Activated naive CD8-positive, alpha-beta T cell treated with anti-CD3 and anti-CD28 coated beads, Interleukin-2, amount 10 ng/mL, durations not matched to agents 7 days and 5 days (primary cell): ENCODE measurements at regions not wholly inside any gene's neighbourhood (a gene's known extent, or its start where the extent isn't known, plus 50 kb on each side); places are given as distances from the start of the nearest gene placed in this dataset.

Experiments
- ATAC-seq: fragments of 150-1000 bp; cut with Tn5 transposase; one replicate; pipeline ENCODE4 v1.10.0; 2021; ENCODE audit warnings: low read depth, moderate library complexity
- POLR2A ChIA-PET: fragments of 350-600 bp; sonication (Branson Sonifier 250); formaldehyde crosslinking; loops from one replicate; lab custom pipeline; 2021; ENCODE audit warnings: antibody characterized with exemption; lab: Charles Lee
- DNase-seq: peaks from one replicate; pipeline ENCODE4 v3.0.0; 2021
- H3K27ac Mint-ChIP-seq: one replicate; pipeline ENCODE4 v1.8.0; 2022; ENCODE audit warnings: mild to moderate bottlenecking, mixed read lengths
- H3K27me3 Mint-ChIP-seq: one replicate; pipeline ENCODE4 v1.8.0; 2022; ENCODE audit warnings: mild to moderate bottlenecking, moderate library complexity, mixed read lengths
- H3K36me3 Mint-ChIP-seq: one replicate; pipeline ENCODE4 v1.8.0; 2021; ENCODE audit warnings: mild to moderate bottlenecking, mixed read lengths
- H3K4me1 Mint-ChIP-seq: one replicate; pipeline ENCODE4 v1.8.0; 2021; ENCODE audit warnings: mixed read lengths
- H3K4me3 Mint-ChIP-seq: one replicate; pipeline ENCODE4 v1.8.0; 2022; ENCODE audit warnings: mild to moderate bottlenecking, moderate library complexity, mixed read lengths
- H3K9me3 Mint-ChIP-seq: one replicate; pipeline ENCODE4 v1.8.0; 2021; ENCODE audit warnings: mixed read lengths

DNA sequence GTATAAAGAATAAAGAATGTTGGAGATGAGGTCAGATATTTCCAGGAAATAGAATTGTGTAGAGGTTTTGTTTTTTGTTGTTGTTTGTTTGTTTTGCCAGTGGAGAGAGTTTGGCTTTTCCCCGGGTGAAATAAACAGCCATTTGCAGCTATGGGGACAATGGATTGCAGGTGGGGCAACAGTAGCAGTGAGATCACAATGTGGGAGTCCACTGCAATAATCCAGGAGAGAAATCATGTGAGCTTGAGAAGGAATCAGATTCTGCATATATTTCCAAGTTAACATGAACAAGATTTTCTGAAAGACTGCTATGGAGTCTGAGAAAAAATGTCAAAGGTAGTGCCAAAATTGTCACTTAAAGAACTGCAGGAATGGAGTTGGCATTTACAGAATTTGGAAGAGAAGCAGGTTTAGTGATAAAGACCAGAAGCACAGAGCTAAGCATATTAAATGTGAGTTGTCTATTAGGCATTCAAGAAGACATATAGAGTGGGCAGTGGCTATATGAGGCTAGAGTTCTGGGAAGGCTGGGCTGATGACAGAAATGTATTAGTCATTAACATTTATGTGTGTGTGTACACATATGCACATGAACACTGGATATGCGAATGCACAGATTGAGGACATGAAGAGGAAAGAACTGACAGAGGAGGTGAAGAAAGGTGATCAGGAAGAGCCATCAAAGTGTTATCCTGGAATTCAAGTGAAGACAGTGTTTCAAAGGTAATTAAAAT lies 729.6 kb upstream of the PTBP2 start:
- H3K4me3 Mint-ChIP-seq = no peak overlapping the region

GRCh38 chr1:95994643-95995042 lies 726.9 kb upstream of the PTBP2 start:
- peaks cover 2% of the 10 kb centered on the region for H3K9me3 Mint-ChIP-seq
- no peak for DNase-seq
- no peaks in the 10 kb centered on the region for H3K36me3 Mint-ChIP-seq
- POLR2A ChIA-PET = no interaction called here
- no peak overlapping the region for H3K27ac Mint-ChIP-seq
- no peaks in the 10 kb centered on the region for H3K27me3 Mint-ChIP-seq
- H3K4me1 Mint-ChIP-seq = no peaks in the 10 kb centered on the region
- no peak overlapping the region for H3K4me3 Mint-ChIP-seq
- ATAC-seq = no peak

More for the DNA sequence above, 729.6 kb upstream of the PTBP2 start:
- ATAC-seq (no peak), DNase-seq (no peak)
- no peaks in the 10 kb centered on the region for H3K36me3 Mint-ChIP-seq
- peaks cover 2% of the 10 kb centered on the region for H3K9me3 Mint-ChIP-seq
- no peaks in the 10 kb centered on the region for H3K27me3 Mint-ChIP-seq
- POLR2A ChIA-PET = no interaction called here
- H3K27ac Mint-ChIP-seq = no peak overlapping the region
- no peaks in the 10 kb centered on the region for H3K4me1 Mint-ChIP-seq

DNA sequence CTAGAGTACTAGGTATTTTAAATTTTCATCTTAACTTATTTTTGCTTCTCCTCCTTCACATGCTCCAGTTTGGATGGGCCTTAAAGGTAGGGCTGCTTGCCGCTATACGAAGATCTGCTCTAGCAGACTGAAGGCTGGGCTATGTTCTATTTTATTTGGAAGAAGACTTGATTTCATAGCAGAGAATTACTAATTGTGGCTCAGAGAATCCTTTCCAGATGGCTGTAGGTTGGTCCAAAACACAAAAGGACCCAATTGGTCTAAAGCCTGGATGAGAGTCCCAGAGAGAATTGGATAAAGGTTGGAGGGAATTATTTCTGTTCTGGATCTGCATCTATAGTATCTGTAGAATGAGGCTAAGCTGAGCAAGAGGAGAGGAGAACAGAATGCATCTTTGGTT lies 719.4 kb upstream of the PTBP2 start:
- Mint-ChIP-seq H3K4me3 (no peak overlapping the region), H3K4me1 (no peaks in the 10 kb centered on the region), H3K36me3 (no peaks in the 10 kb centered on the region), H3K9me3 (peaks cover 1% of the 10 kb centered on the region), H3K27ac (no peak overlapping the region), H3K27me3 (no peaks in the 10 kb centered on the region)
- DNase-seq = no peak
- POLR2A ChIA-PET = no interaction called here
- ATAC-seq = no peak

DNA sequence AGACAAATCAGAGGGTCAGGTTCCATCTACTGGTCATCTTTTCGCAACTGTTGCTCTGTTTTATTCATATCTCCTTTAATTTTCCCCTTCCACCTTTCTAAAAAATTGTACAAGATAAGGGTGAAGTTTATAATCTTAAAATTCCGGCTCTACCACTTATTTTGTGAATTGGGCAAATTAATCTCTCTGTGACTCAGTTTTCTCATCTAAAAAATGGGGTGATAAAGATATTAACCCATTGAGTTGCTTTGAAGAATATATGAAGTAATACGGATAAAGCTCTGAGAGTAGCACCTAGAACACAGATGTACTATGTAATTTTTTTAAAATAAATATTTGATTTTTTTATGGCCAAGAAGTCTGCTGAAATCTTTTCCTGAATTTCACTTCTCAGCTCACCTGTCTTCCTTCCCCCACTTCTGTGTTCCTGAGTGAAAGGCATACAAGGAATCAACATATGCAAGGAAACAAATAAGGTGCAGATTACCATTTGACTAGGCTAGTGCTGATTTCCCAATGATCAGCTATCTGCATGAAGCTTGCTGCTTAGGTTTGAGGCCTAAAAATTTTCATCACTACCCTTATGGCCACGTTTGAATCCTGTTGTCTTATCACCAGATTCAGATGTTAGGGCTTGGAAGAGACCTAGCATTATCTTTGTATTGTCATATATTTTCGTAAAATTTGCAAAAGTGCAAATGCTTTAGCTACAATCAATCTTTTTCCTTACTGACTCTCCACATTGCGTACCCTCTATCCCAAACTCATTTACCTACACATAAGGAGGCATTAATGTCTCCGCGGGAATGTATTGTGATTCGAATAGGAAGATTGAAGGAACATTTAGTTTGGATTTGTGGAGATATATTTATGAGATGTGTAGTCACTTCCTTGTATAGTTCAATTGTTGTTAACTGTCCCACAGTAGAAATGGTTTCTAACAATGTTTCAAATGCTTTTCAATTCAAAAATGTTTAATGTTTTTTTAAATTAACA lies 718.3 kb upstream of the PTBP2 start:
- Mint-ChIP-seq H3K27ac (no peak overlapping the region), H3K4me1 (no peaks in the 10 kb centered on the region), H3K36me3 (no peaks in the 10 kb centered on the region), H3K9me3 (peaks cover 1% of the 10 kb centered on the region), H3K27me3 (no peaks in the 10 kb centered on the region), H3K4me3 (no peak overlapping the region)
- ATAC-seq (no peak), DNase-seq (no peak)
- POLR2A ChIA-PET = no interaction called here

DNA sequence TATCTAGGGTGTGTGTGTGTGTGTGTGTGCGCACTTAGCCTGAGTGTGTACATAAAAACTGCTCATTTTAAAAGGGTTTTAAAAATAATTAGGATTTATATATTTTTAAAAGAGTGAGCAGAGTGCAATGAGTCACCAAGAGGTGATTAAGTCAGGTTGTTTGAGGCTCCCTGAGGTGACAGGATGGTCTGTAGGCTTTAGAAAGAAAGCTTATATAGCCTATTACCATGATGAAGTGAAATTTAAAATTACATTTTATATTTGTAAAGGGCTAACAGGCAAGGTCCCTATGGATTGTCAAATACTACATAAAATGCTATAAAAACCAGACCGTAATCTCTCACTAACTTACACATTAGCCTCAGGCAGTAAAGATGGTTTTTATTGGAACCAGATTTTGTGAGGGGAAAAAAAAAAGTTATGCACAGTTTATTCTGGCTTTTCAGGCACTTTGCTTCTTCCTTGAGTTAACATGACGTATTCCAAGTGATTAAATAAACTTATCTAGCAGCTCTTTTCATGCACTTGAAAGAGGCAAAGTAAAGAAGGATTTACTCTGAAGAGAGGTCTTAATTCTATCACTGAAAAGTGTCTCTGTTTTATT lies 711.7 kb upstream of the PTBP2 start:
- Mint-ChIP-seq H3K36me3 (no peaks in the 10 kb centered on the region), H3K9me3 (no peaks in the 10 kb centered on the region), H3K27me3 (no peaks in the 10 kb centered on the region), H3K4me3 (no peak overlapping the region), H3K4me1 (no peaks in the 10 kb centered on the region), H3K27ac (no peak overlapping the region)
- DNase-seq (no peak), ATAC-seq (no peak)
- POLR2A ChIA-PET = no interaction called here

DNA sequence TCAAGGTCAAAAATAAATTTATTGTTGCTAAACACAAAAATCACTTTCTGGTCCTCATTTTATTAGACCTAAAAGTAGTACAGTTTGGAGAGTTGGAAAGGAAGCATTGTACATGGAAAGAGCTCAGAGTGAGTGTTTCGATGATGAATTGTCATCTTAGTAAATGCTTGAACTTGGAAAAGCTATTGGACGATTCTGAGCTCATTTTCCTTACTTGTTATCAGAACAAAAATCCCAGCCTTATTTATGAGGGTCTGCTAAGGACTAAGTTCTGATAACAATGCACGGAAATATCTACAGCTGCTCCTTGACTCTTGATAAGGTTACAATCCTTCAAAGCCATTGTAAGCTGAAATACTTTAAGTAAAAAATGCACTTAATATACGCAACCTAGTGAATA lies 710.0 kb upstream of the PTBP2 start:
- Mint-ChIP-seq H3K4me3 (no peak overlapping the region), H3K27ac (no peak overlapping the region), H3K36me3 (no peaks in the 10 kb centered on the region), H3K27me3 (no peaks in the 10 kb centered on the region), H3K4me1 (no peaks in the 10 kb centered on the region), H3K9me3 (peaks cover 3% of the 10 kb centered on the region)
- POLR2A ChIA-PET = no interaction called here
- no peak for ATAC-seq
- no peak for DNase-seq

DNA sequence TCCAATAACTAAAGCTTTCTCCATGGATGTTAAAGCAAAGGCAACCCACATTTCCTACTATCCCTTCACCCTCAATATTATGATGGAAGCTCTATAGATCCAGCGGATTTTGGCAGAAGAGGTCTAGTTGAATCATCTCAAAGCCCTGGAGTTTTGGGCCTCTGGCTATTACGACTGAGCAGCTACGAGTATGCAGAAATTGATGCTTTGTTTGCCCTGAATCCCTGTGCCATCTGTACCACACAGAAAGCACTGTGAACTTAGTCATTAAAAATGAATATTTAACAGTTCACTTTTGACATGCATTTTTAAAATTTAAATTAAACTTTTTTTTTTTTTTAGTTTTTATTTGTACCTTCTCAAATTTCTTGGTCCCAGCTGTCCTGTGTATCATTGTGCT lies 705.4 kb upstream of the PTBP2 start:
- Mint-ChIP-seq H3K4me3 (no peak overlapping the region), H3K4me1 (no peaks in the 10 kb centered on the region), H3K27ac (no peak overlapping the region), H3K9me3 (peaks cover 3% of the 10 kb centered on the region), H3K36me3 (no peaks in the 10 kb centered on the region), H3K27me3 (no peaks in the 10 kb centered on the region)
- no peak for DNase-seq
- no peak for ATAC-seq
- POLR2A ChIA-PET = no interaction called here

GRCh38 chr1:96020378-96020777 lies 701.2 kb upstream of the PTBP2 start:
- POLR2A ChIA-PET = no interaction called here
- H3K36me3 Mint-ChIP-seq = no peaks in the 10 kb centered on the region
- DNase-seq = no peak
- H3K9me3 Mint-ChIP-seq = peaks cover 3% of the 10 kb centered on the region
- H3K4me1 Mint-ChIP-seq = no peaks in the 10 kb centered on the region
- H3K4me3 Mint-ChIP-seq = no peak overlapping the region
- H3K27ac Mint-ChIP-seq = no peak overlapping the region
- no peaks in the 10 kb centered on the region for H3K27me3 Mint-ChIP-seq
- no peak for ATAC-seq

- no peak overlapping the region for H3K4me3 Mint-ChIP-seq
- no peaks in the 10 kb centered on the region for H3K27me3 Mint-ChIP-seq
- DNase-seq (no peak), ATAC-seq (no peak)
- no peaks in the 10 kb centered on the region for H3K36me3 Mint-ChIP-seq
- POLR2A ChIA-PET = no interaction called here
- no peak overlapping the region for H3K27ac Mint-ChIP-seq
- H3K9me3 Mint-ChIP-seq = peaks cover 3% of the 10 kb centered on the region
- H3K4me1 Mint-ChIP-seq = no peaks in the 10 kb centered on the region
These were observed 696.5 kb upstream of the PTBP2 start for GRCh38 chr1:96025062-96025461.

DNA sequence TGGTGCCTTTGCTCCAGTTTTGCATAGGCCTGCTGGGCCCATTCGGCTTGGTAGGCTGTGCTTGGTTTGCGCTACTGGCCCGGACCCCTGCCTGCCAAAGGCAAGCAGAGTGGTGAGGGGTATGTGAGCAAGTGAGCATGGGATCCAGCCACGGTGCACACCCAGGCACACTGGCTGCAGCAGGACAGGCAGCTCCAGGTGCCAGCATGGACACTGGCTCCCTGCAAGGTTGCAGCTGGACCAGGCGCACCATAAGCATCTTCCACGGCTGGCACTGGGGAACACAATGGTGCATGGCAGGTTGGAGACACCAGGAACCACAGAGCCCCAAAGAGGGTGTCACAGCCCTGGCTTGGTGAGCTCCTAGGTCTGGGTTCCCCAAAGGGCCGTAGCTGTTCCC lies 693.5 kb upstream of the PTBP2 start:
- H3K9me3 Mint-ChIP-seq = peaks cover 3% of the 10 kb centered on the region
- no peaks in the 10 kb centered on the region for H3K36me3 Mint-ChIP-seq
- DNase-seq = no peak
- no peak overlapping the region for H3K27ac Mint-ChIP-seq
- no peaks in the 10 kb centered on the region for H3K27me3 Mint-ChIP-seq
- H3K4me1 Mint-ChIP-seq = no peaks in the 10 kb centered on the region
- H3K4me3 Mint-ChIP-seq = no peak overlapping the region
- POLR2A ChIA-PET = no interaction called here
- no peak for ATAC-seq

DNA sequence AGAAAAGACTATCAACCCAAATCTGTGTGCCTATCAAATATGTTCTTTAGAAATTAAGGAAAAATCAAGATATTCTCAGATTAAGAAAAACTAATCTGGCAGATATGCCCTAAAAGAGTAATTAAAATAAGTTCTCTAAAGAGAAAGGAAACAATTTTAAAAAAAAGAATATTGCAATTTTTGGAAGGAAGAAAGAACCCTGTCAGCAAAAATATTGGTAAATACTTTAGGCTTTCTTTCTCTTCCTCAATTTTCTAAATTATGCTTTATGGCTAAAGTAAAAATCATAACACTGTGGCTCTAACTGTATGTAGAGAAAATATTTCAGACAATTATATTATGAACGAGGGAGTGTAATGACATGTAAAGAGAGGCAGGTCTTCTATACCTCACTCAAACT lies 691.3 kb upstream of the PTBP2 start:
- H3K4me3 Mint-ChIP-seq = no peak overlapping the region
- no peaks in the 10 kb centered on the region for H3K27me3 Mint-ChIP-seq
- no peak overlapping the region for H3K27ac Mint-ChIP-seq
- DNase-seq (no peak), ATAC-seq (no peak)
- no peaks in the 10 kb centered on the region for H3K36me3 Mint-ChIP-seq
- peaks cover 2% of the 10 kb centered on the region for H3K9me3 Mint-ChIP-seq
- H3K4me1 Mint-ChIP-seq = no peaks in the 10 kb centered on the region
- POLR2A ChIA-PET = no interaction called here

DNA sequence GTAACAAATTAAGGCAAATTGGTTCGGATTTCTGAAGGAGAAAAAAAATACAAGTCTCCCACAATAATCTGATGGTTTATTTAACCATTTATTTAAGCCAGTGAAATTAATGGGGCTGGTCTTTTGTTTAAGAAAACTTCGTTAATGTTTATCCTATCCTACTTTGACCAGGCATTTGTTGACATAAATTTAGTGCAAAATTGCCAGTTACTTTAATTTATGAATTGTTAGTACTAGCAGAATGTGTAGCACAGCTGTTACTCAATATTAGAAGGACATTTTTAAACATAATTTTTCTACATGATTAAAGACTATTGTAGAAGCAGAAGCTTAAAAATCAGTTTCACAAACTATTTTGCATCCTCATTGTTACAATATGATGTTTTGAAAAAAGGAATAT lies 687.6 kb upstream of the PTBP2 start:
- POLR2A ChIA-PET = no interaction called here
- DNase-seq (no peak), ATAC-seq (no peak)
- peaks cover 2% of the 10 kb centered on the region for H3K9me3 Mint-ChIP-seq
- no peak overlapping the region for H3K27ac Mint-ChIP-seq
- H3K4me3 Mint-ChIP-seq = no peak overlapping the region
- no peaks in the 10 kb centered on the region for H3K36me3 Mint-ChIP-seq
- no peaks in the 10 kb centered on the region for H3K27me3 Mint-ChIP-seq
- no peaks in the 10 kb centered on the region for H3K4me1 Mint-ChIP-seq

DNA sequence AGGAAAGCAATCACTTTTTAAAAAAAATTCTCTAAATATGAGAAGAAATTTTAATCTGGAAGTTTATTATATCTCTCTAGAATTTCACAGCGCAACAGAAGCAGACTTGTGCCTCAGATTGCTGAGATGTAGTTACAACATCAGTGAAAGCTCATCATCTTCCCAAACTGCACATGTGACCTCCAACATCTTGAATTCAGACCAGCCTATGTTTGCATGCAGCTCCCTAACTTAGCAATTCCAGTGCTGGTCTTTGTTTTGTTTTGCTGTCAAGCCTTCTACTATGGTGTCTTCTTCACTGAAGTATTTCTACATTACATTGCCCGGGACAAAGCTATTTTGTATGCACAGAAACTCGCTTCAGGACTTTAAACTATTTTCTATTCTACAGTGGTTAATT lies 684.8 kb upstream of the PTBP2 start:
- no peaks in the 10 kb centered on the region for H3K36me3 Mint-ChIP-seq
- ATAC-seq = no peak
- H3K9me3 Mint-ChIP-seq = peaks cover 2% of the 10 kb centered on the region
- no peaks in the 10 kb centered on the region for H3K4me1 Mint-ChIP-seq
- H3K4me3 Mint-ChIP-seq = no peak overlapping the region
- POLR2A ChIA-PET = no interaction called here
- H3K27me3 Mint-ChIP-seq = no peaks in the 10 kb centered on the region
- no peak overlapping the region for H3K27ac Mint-ChIP-seq
- DNase-seq = no peak
